Stimulated activated naive CD8-positive, alpha-beta T cell treated with anti-CD3 and anti-CD28 coated beads, Interleukin-15, amount 100 ng/mL, for 72 hours (primary cell): ENCODE measurements at regions not wholly inside any gene's neighbourhood (a gene's known extent, or its start where the extent isn't known, plus 50 kb on each side); places are given as distances from the start of the nearest gene placed in this dataset.

Experiments
- ATAC-seq: fragments of 150-1000 bp; cut with Tn5 transposase; 2 replicates; pipeline ENCODE4 v1.10.0; 2021; ENCODE audit warnings: mild to moderate bottlenecking, moderate library complexity
- DNase-seq, 2 donors: peaks; one replicate each; pipeline ENCODE4 v3.0.0; 2021 to 2022
- H3K27ac Mint-ChIP-seq, 2 donors: one replicate each; pipeline ENCODE4 v1.8.0; 2022; ENCODE audit warnings: mild to moderate bottlenecking in 2 of 2, mixed read lengths in 2 of 2, moderate library complexity in 2 of 2
- H3K27me3 Mint-ChIP-seq: one replicate; pipeline ENCODE4 v1.8.0; 2022; ENCODE audit warnings: mixed read lengths
- H3K4me1 Mint-ChIP-seq: one replicate; pipeline ENCODE4 v1.8.0; 2022; ENCODE audit warnings: mild to moderate bottlenecking, mixed read lengths
- H3K4me3 Mint-ChIP-seq, 2 donors: one replicate each; pipeline ENCODE4 v1.8.0; 2022; ENCODE audit warnings: mild to moderate bottlenecking in 2 of 2, mixed read lengths in 2 of 2, moderate library complexity in 1 of 2
- H3K9me3 Mint-ChIP-seq, 2 donors: one replicate each; pipeline ENCODE4 v1.8.0; 2022; ENCODE audit warnings: mixed read lengths in 2 of 2

GRCh38 chr1:98352378-98352777 lies 309.1 kb upstream of the SNX7 start:
- DNase-seq (no peak), ATAC-seq (no peak)
- Mint-ChIP-seq H3K4me1 (no peaks in the 10 kb centered on the region), H3K4me3 (no peak overlapping the region), H3K9me3 (peaks cover 0 to 4% of the 10 kb centered on the region in 2 donors), H3K27ac (no peak overlapping the region), H3K27me3 (no peaks in the 10 kb centered on the region)

DNA sequence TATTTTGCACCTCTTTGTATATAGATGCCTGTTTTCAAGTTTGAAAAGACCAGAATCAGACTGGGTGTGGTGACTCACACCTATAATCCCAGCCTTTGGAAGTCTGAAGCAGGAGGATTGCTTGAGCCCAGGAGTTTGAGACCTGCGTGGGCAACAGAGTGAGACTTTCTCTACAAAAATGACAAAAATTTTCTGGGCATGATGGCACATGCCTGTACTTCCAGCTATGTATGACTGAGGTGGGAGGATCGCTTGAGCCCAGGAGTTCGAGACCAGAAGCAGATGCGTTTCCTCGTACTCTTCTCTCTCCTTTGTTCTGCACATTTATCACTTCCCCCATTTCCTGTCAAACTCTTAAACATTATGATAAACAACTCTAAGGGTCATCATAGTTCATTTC lies 310.0 kb upstream of the SNX7 start:
- no peaks in the 10 kb centered on the region for H3K4me1 Mint-ChIP-seq
- no peak for DNase-seq
- no peak for ATAC-seq
- H3K4me3 Mint-ChIP-seq, result no peak overlapping the region
- peaks cover 0 to 4% of the 10 kb centered on the region in 2 donors for H3K9me3 Mint-ChIP-seq
- H3K27ac Mint-ChIP-seq, result no peak overlapping the region
- H3K27me3 Mint-ChIP-seq, result no peaks in the 10 kb centered on the region

- peaks cover 0 to 4% of the 10 kb centered on the region in 2 donors for H3K9me3 Mint-ChIP-seq
- H3K4me3 Mint-ChIP-seq, result no peak overlapping the region
Observed at GRCh38 chr1:98345417-98345816, 316.1 kb upstream of the SNX7 start.

DNA sequence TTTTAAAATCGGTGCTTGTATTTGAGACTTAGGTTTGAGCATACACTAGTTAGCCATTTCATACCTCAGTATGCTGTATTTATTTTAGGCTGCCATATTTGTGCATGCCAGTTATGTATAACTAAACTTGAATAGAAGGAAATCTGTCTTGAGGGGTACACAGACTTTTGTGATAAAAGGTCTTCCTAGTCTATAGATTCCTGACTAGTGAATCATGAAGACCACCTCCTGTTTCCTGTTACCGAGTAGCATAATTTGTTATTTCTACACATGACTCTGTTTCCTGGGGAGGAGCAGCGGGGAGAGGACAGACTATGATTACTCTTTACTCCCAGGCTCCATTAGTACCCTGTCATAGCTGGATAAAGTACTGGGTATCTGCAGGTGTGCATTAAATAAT lies 316.8 kb upstream of the SNX7 start:
- H3K4me1 Mint-ChIP-seq, result no peaks in the 10 kb centered on the region
- H3K27ac Mint-ChIP-seq, result no peak overlapping the region
- no peak for DNase-seq
- no peak for ATAC-seq
- no peaks in the 10 kb centered on the region for H3K27me3 Mint-ChIP-seq
- no peak overlapping the region for H3K4me3 Mint-ChIP-seq
- peaks cover 0 to 4% of the 10 kb centered on the region in 2 donors for H3K9me3 Mint-ChIP-seq

More at GRCh38 chr1:98345417-98345816, 316.1 kb upstream of the SNX7 start:
- Mint-ChIP-seq H3K27ac (no peak overlapping the region), H3K27me3 (no peaks in the 10 kb centered on the region), H3K4me1 (no peaks in the 10 kb centered on the region)
- DNase-seq, result no peak
- no peak for ATAC-seq

DNA sequence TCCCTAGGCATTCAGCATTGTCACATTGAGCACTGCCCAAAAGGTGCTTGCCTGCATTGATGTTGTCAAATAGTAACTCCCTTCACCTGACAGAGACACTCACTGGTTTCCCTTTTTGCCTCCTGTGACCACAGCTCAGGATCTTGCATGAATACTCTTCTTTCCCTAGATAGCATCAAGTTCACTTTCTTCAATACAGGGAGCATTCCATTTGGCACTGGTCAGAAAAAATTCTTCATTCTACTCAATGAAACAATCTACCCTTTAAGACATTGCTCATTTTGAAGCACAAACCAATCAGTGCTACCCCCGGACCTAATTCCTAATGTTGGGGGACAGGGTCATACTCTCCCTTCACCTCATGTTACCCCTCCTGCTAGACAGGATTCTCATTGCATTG lies 319.0 kb upstream of the SNX7 start:
- H3K9me3 Mint-ChIP-seq, result no peaks in the 10 kb centered on the region
- no peaks in the 10 kb centered on the region for H3K4me1 Mint-ChIP-seq
- no peak overlapping the region for H3K27ac Mint-ChIP-seq
- DNase-seq, result no peak
- ATAC-seq, result no peak
- H3K4me3 Mint-ChIP-seq, result no peak overlapping the region
- H3K27me3 Mint-ChIP-seq, result no peaks in the 10 kb centered on the region

GRCh38 chr1:98340511-98340910 lies 321.0 kb upstream of the SNX7 start:
- Mint-ChIP-seq H3K4me3 (no peak overlapping the region), H3K4me1 (no peaks in the 10 kb centered on the region), H3K27ac (no peak overlapping the region), H3K27me3 (no peaks in the 10 kb centered on the region), H3K9me3 (no peaks in the 10 kb centered on the region)
- DNase-seq (no peak), ATAC-seq (no peak)

- no peak for ATAC-seq
- Mint-ChIP-seq H3K9me3 (no peaks in the 10 kb centered on the region), H3K4me1 (no peaks in the 10 kb centered on the region), H3K4me3 (no peak overlapping the region), H3K27me3 (no peaks in the 10 kb centered on the region), H3K27ac (no peak overlapping the region)
- DNase-seq, result no peak
Observed at GRCh38 chr1:98336472-98337083, 324.9 kb upstream of the SNX7 start.

GRCh38 chr1:98333936-98334335 lies 327.6 kb upstream of the SNX7 start:
- ATAC-seq, result no peak
- DNase-seq, result no peak
- H3K27me3 Mint-ChIP-seq, result no peaks in the 10 kb centered on the region
- H3K9me3 Mint-ChIP-seq, result peaks cover 4 to 5% of the 10 kb centered on the region in 2 donors
- H3K4me3 Mint-ChIP-seq, result no peak overlapping the region
- no peak overlapping the region for H3K27ac Mint-ChIP-seq
- no peaks in the 10 kb centered on the region for H3K4me1 Mint-ChIP-seq

DNA sequence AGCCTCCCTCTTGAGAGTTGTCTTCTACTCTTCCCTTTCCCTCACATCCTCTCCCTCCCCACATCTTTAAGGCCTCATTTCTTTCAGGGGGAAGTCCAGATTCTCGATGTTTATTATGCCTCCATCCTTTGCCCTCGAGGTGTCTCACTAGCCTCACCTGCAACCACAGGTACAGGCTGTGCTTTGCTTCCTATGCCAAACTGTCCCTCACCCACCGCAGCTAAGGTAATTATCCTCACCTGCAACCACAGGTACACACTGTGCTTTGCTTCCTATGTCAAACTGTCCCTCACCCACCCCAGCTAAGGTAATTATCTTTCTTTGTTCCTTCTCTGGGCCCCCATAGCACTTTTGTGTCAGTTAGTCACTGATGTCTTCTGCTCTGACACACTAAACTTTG lies 328.1 kb upstream of the SNX7 start:
- DNase-seq (no peak), ATAC-seq (no peak)
- no peak overlapping the region for H3K4me3 Mint-ChIP-seq
- H3K4me1 Mint-ChIP-seq, result no peaks in the 10 kb centered on the region
- H3K9me3 Mint-ChIP-seq, result peaks cover 4 to 5% of the 10 kb centered on the region in 2 donors
- H3K27me3 Mint-ChIP-seq, result no peaks in the 10 kb centered on the region
- H3K27ac Mint-ChIP-seq, result no peak overlapping the region

DNA sequence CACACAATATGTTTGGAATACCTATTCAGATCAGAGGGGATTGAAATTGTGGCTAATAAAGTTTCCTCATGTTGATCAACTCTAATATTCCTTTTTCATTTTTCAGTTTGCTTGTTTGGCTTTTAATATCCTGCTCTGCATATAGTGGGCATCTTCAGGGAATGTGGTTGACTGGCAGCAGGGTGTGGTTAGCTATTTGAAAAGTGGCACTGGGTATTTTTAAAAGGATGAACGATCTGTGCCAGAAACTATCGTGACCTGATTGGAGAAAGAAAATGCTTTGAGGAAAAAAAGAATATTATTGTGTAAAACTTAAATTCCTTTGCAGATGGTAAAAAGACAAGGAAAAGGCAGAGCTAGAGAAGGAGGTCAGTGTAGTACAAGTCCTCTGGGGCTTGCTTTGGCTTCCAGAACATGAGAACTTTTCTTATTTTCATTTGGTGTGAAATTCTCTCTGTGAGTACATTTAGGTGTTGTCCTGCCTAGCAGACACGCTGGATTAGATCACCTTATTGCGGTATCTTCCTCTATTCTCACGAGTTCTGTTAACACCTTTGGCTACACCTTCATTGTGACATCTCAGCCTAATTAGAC lies 329.7 kb upstream of the SNX7 start:
- Mint-ChIP-seq H3K9me3 (peaks cover 4 to 5% of the 10 kb centered on the region in 2 donors), H3K27me3 (no peaks in the 10 kb centered on the region), H3K27ac (no peak overlapping the region), H3K4me1 (no peaks in the 10 kb centered on the region), H3K4me3 (no peak overlapping the region)
- DNase-seq (no peak), ATAC-seq (no peak)

- H3K27me3 Mint-ChIP-seq, result no peaks in the 10 kb centered on the region
- no peak overlapping the region for H3K4me3 Mint-ChIP-seq
- ATAC-seq (no peak), DNase-seq (no peak)
- no peaks in the 10 kb centered on the region for H3K4me1 Mint-ChIP-seq
- H3K9me3 Mint-ChIP-seq, result peaks cover 4 to 5% of the 10 kb centered on the region in 2 donors
- H3K27ac Mint-ChIP-seq, result no peak overlapping the region
Observed at GRCh38 chr1:98331243-98331642, 330.3 kb upstream of the SNX7 start.

- H3K9me3 Mint-ChIP-seq, result peaks cover 4 to 5% of the 10 kb centered on the region in 2 donors
- H3K4me1 Mint-ChIP-seq, result no peaks in the 10 kb centered on the region
- ATAC-seq (no peak), DNase-seq (no peak)
- H3K27me3 Mint-ChIP-seq, result no peaks in the 10 kb centered on the region
- no peak overlapping the region for H3K4me3 Mint-ChIP-seq
- H3K27ac Mint-ChIP-seq, result no peak overlapping the region
Observed at GRCh38 chr1:98330224-98330623, 331.3 kb upstream of the SNX7 start.

DNA sequence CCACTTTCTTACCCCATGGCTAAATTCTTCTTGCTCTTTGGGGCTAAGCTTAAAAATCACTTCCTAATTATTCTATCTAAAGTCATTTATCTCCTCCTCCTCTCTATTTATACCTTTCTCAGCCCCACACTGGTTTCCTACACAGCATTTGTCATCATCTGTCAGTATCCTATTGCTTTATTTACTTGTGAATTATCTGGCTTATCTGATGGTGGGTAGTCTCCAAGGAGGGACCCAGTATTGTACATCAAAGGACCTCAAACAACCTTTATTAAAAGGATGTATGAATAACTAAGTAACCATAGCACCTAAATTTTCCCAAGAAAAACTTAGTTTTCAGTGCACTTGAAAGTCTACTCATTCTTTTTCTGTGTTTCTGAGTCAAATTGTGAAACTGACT lies 332.7 kb upstream of the SNX7 start:
- H3K27me3 Mint-ChIP-seq, result no peaks in the 10 kb centered on the region
- H3K27ac Mint-ChIP-seq, result peak overlapping the region in 1 of 2 donors; percentile 6
- no peaks in the 10 kb centered on the region for H3K4me1 Mint-ChIP-seq
- peaks cover 4 to 5% of the 10 kb centered on the region in 2 donors for H3K9me3 Mint-ChIP-seq
- no peak overlapping the region for H3K4me3 Mint-ChIP-seq
- ATAC-seq (no peak), DNase-seq (no peak)

DNA sequence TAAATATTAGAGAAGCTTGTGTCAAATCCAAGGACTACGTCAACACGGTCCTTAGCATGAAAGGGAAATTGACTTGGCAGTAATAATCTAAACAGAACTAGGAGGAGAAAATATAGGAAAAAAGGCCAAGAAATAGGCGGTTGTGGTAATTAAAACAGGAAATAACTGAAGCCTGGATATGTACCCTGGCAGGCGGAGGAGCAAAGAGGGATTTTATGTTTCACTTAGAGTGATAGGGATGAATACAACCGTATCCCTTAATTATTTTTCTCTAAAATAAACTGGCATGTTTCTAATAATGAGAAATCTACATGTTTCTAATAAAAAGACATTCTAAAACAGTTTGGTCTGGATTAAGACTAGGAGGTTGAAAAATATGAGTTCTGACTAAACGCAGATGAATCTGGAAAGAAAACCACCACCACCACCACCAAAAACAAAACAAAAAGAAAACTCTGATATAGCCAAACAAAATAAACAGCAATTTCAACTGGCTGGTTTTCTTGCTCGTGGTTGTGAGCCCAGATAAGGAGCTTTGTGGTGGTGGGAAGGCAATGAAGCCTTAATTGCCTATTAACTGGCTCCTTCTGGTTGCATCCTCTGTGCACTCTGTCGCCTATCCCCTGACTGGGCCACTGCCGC lies 334.2 kb upstream of the SNX7 start:
- Mint-ChIP-seq H3K4me3 (no peak overlapping the region), H3K27ac (no peak overlapping the region), H3K9me3 (peaks cover 4 to 5% of the 10 kb centered on the region in 2 donors), H3K27me3 (no peaks in the 10 kb centered on the region), H3K4me1 (no peaks in the 10 kb centered on the region)
- DNase-seq, result no peak
- ATAC-seq, result no peak

GRCh38 chr1:98325646-98326440 lies 335.7 kb upstream of the SNX7 start:
- H3K4me1 Mint-ChIP-seq, result no peaks in the 10 kb centered on the region
- H3K27me3 Mint-ChIP-seq, result no peaks in the 10 kb centered on the region
- H3K9me3 Mint-ChIP-seq, result peaks cover 4 to 5% of the 10 kb centered on the region in 2 donors
- H3K27ac Mint-ChIP-seq, result no peak overlapping the region
- no peak overlapping the region for H3K4me3 Mint-ChIP-seq
- no peak for DNase-seq
- no peak for ATAC-seq

DNA sequence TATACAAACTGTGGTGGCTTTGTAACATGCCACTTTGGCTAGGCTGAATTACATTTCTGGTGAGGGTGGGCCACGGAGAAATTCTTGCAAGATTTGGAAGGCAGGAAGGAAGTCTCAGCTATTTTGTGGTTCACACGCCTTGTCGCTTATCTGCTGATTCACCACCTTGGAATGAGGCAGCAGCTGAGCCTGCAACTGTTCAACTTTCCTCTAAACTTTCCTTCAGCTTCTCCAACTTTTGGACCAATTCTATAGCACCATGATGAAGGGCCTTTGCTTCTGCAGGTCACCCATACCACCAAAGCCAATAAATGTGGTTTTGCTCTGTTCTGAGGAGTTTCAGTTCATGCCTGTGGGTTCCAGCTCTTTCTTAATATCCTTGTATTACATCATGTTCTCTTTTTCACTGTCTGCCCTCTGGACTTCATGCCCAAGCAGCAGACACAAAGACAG lies 337.6 kb upstream of the SNX7 start:
- H3K4me3 Mint-ChIP-seq, result no peak overlapping the region

More for the DNA sequence above, 337.6 kb upstream of the SNX7 start:
- H3K27ac Mint-ChIP-seq, result peak overlapping the region in 1 of 2 donors; percentile 0
- H3K27me3 Mint-ChIP-seq, result no peaks in the 10 kb centered on the region
- H3K4me1 Mint-ChIP-seq, result no peaks in the 10 kb centered on the region
- H3K9me3 Mint-ChIP-seq, result no peaks in the 10 kb centered on the region
- no peak for DNase-seq
- ATAC-seq, result peak; percentile 42
